ENCODE measurements at regions not wholly inside any gene's neighbourhood (a gene's known extent, or its start where the extent isn't known, plus 50 kb on each side); places are given as distances from the start of the nearest gene placed in this dataset.
"Not testable (repeated sequence)": the region's sequence is repeated elsewhere in the genome, so short reads cannot be mapped to it uniquely, and the experiment has no call there.

DNA sequence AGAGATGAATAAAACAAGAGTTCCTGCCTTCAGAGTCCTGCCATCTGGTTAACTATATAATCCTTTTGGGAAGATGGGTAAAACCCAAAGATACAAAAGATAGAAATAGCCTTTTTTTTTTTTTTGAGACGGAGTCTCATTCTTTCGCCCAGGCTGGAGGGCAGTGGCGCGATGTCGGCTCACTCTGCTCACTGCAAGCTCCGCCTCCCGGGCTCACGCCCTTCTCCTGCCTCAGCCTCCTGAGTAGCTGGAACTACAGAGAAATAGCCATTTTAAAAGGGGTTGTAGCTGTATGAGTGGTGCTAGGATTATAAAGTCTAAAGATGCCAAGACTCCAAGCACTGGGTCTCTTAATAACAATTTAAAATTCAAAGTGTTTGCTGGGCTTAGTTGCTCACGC, 97.2 kb downstream of the KDR start:
- no peak for DNase-seq

DNA sequence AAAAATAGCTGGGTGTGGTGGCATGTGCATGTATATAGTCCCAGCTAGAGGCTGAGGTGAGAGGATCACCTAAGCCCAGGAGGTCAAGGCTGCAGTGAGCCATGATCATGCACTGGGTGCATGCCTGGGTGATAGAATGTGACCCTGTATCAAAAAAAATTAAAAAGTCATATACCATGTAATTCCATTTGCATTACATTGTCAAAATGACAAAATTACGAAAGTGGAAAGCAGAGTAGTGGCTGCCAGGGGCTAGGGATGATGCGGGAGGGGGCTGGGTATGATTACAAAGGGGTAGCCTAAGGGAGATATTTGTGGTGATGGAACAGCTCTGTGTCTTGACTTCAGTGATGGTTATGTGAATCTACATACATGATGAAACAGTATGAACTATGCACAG, 97.8 kb downstream of the KDR start:
- DNase-seq = no peak

DNA sequence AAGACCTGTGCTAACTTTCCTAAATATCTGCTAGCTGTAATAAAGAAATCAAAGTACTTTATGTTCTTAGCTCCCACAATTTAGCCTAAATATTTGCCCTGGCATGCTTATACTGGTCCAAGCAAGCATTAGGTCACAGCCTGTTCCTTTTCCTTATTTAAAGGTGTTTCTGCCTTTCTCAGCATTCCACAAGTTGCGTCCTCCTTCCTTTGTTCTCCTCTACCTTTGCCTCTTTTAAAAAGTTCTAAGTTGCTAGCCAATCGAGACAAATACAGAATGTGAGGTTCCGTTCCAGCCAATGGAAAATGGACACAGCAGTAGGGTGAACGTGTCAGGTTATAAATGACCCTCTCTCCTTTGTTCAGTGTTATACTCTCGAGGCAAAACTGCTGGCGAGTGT, 99.9 kb downstream of the KDR start:
- DNase-seq = not testable (repeated sequence)

DNA sequence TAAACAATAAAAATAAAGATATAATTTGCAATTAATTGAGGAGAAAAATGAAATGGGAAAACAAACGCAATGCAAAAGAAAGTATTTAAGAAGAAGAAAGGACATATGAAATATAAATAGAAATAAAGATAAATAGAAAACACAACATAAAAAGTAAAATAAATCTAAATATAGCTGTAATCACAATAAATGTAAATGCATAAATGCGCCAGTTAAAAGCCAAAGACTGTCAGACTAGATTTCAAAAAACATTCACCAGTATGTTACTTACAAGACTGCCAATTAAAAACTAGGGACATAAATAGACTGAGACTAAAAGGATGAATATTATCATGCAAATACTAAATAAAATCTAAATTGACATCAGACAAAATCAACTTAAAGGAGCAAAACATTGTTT, 102.4 kb downstream of the KDR start:
- DNase-seq = no peak

DNA sequence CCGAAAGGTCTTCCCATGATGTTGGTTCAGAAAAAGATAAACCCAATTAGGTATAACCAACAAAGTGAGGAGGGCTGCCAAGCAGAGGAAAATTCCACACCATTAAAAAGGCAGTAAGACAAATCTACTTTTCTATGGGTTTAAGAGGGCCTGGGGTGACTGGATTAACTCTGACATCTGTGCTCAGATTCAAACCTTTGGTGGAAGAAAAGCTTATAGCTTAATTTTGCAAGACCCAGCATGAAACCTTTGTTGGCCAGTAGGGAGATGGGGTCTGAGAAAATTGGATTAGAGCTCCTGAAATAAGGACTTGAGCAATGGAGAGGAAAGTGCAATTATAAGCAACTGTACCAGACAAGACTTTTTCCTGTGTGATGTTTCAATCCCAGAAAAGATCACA, 104.2 kb downstream of the KDR start:
- DNase-seq = no peak

DNA sequence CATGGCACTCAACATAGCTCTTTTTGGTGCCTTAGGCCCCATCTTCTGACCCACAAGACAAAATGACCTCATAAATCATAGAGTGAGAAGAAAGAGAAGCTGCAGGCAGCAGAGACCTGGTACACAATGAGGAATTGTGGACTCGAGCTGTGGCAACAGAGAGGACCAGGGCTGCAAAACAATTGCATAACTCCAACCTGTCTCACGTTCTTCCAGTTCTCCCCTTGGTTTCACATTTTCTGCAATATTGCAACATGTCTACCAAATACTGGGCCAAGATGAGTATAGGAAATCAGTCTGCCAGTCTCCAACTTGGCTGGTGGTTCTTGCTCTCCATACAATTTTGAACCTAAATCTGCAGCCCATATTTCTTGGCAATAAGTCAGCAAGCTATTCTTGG, 105.3 kb downstream of the KDR start:
- DNase-seq = no peak

DNA sequence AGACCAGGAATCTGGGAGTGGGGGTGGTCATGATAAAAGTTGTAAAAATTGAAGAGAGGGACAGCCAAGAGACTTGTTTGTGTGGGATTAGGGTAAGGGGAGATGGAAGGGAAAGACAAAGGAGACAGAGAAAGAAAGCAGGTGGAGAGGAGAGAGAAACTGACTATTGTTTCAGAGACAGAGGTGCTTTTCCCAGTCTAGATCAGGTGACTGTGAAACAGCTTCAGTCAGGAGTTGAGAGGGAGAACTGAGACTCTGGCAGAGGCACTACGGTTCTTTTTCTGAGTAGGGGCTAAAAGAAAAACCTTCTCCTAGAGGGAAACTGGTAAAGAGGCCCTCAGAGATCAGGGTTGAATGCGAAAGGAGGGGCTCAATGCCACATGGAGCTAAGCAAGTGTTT, 106.4 kb downstream of the KDR start:
- no peak for DNase-seq

DNA sequence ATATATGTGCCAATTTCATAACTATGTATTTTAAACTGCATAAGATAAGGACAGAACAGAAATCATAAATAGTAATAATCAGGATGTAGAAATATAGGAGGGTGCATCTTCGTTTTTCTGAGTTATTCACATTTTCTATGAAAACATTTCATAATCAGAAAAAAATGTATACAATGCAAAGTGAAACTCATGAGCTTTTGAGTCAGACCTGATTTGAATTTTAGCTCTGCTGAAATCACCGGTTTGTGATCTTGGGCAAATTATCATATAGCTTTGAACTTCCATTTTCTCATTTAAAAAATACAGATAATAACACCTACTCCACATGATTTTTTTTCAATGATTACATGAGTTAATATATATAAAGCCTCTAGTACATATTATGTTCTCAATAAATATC, 106.9 kb downstream of the KDR start:
- no peak for DNase-seq

DNA sequence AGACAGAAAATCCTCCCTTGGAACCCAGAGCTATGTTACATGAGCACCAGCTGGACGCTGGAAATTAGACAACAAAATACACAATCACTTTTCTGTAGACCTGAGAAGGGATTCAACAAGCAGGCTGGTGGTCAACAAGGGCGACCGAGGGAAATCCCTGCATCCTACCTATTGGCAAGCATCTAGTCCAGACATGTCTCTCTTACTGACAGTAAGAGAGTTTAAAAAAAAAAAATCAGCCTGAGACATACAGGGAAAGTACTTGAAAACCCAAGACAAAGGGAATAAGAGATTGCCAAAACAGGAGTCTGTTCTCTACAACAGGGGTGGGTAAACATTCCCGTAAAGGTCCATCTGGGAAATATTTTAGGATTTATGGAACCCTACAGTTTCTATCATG, 108.0 kb downstream of the KDR start:
- DNase-seq = no peak

DNA sequence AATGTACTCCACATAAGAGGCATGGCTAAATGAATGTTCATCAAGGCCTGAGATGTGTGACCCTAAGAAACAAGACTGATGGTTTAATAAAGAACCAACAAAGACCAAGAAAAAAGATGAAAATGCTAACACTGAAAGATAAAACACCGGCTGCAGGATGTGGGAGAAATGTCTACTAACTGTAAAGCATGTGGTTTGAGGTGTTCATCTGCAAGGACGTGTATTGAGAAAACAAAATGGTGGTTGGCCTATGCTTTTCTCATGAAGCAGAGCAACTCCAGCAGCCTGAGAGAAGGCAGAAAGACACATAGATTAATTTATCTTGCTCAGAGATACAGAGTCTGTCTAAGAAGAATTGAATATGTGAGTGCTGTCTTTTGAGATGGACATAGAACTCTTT, 109.3 kb downstream of the KDR start:
- DNase-seq = no peak

DNA sequence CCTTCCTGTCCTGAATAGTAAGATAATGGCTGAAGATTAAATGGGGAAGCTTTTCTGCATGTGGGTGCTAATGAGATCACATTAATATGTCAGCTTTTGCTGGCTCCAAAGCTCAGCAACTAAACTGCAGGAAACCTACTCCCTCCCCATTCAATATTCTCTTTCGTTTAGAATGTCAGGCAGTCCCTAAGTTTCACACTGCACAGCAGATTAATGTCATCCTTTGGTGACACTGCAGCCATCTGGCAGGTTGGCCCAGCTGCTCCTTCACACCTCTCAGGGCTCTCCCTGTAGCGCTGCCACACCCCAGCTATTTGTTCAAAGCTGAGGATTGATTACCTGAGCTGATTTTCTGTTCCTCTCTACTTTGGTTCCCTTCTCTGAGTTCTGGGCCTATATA, 110.5 kb downstream of the KDR start:
- DNase-seq = no peak

DNA sequence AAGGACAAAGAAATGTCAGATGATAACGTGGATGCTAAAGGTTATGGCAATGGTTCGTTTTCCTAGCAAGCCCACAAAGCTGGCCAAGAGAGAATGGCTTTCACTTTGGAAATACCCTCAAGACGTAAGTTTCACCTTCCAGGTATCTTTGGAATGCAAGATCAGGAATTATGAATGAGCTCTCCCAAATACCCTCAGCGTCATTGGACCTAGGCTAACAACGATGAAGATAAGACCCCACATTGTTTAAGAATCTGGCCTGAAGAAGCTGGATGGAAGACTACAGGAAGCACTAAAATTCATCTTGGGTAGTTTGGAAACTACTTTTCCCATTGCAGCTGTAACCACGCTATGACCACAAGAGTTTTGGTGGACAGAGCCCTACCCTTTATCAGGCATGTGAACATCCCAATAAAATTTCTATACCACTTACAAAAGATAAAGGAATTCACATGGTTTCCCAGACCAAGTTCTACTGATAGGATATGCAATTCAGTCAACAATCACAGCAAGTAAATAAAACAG, 111.9 kb downstream of the KDR start:
- DNase-seq = no peak

DNA sequence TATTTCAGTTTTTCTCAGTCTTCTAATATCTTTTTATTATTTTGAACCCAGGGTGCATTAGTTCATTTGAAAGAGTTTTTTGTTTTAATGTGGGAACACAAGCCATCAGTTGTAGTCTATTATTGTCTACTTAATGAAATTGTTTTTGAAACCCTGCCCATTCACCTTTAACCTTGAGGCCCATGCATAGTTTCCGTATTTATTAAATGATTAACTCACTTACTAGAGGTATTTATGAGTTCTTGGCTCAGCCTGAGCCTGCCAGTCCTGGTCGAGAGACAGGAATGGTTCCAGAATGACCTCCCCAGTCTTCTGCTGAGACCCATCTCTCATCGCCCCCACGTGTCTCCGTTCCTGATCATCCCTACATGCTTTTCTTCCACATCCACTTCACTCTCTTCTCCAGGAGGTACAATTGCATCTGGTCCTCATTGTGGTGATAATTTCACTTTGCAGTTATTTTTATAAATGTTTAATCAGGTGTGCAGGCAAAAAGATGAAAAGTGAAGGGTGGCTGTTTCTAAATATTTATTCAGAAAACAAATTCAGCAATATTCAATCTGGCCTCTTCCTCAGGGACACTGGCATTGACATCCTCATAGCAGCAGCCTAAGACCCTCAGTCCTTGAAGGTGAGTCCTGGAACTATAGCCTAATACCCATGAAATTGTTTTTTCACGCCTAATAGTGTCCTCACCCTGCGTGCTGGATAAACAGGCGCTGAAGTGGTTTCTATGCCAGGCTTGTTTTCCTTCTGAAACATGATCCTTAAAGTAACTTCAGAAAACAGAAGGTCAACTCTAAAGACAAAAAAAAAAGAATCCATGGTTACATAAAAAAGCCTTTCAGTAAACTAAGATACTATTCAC, 112.8 kb downstream of the KDR start:
- no peak for DNase-seq

DNA sequence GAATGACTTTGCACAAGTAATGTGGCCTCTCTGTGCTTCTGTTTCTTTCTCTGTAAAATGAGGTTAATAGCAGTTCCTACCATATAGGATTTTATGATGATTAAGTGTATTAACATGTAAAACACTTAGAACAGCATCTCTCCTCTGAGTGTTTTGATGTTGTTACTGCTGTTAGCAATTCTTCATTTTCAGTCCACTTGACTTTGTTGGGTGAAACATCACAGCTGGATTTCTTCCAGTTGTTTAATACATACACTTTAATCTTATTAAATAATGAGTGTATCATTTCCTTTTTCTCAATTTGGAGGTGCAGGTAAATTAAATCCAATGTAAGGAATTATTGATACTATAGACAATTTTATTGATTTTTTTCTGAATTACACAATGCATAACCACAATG, 113.6 kb downstream of the KDR start:
- no peak for DNase-seq

DNA sequence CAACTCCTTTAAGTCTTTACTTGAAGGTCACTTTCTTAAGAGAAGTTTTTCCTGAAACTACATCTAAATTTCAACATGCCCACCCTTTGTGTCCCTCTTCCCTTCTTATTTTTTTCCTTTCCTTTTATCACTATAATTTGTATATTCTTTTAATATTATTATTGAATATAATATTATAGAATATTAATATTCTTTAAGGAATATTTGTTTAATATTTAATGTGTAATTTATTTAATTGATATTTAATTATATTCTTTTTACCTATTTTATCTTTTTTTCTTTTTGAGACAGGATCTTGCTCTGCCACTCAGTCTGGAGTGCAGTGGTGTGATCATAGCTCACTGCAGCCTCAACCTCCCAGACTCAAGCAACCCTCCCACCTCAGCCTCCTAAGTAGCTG, 114.8 kb downstream of the KDR start:
- no peak for DNase-seq

DNA sequence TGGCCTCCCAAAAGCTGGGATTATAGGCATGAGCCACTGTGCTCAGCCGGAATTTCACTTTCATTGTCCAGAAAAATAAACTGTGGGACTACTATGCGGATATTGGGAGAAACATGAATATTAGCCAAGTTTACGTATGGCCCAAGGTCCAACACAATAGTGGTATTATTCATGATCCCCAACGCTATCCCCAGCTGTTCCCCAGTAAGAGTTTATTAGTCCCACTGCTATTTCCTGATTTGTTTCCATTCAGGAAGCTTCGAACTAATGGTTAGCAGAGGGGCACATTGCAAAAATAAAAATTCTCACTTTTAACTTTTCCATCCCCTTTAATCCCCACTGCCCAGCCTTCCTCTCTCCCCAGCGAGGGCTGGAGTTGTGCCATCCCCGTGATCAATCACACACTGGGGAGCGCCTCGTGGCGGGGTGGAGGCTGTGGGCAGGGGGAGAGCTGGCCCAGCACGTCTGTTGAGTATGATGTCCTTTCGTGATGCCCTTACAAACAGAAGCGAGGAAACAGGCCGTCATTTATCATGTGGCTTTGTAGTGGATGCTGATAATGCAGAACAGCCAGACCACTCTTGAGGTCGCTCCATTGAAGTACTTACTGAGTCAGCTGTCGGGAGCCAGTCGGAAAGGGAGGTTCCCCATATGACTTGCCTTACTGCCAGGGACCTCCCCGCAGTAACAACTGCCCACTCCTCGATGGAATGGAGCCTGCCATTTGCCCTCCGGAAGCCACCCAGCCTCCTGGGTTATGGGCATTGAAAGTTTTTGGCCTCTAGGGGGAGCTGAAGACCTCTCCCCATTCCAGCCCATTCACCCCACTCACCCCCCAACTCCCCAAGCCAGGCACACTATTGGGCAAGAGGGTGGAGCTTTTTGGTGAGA, 117.0 kb downstream of the KDR start:
- peak in 2 of 4 experiments; percentile 13 to 23 for DNase-seq

DNA sequence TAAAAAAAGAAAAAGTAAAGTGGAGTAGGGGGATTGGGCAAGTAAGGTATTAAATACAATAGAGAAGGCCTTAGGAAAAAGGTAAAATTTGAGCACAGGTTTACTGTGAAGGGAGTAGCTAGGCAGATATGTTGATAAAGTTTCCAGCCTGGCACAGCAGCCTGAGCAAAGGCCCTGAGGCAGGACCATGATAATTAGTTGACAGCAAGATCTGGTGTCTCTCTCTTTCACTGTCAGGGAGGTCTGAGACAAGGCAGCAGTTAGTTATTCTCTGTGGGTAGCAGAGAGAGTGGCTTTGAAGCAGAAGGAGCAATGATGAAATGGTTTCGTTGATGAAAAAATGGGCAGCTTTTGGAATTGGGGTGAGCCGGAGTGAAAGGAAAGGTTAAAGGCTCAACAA, 119.5 kb downstream of the KDR start:
- no peak for DNase-seq

DNA sequence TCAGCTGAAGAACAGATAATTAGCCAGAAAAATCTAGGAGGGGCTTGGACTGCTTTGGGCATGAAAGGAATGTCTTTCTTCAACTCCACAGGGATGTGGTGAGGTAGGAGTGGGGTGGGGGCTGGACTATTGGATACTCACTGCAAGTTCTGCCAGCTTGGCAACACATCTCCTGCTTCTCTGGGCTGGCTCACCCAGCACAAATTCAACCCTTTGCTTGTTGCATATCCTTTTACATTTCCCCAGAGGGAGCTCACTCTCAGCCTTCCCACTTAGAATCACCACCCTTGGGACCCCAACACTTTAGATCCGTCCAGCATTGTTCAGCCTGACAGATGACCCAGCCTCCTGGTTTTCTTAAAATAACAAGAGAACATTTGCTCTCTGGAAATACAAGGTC, 120.6 kb downstream of the KDR start:
- DNase-seq = no peak

DNA sequence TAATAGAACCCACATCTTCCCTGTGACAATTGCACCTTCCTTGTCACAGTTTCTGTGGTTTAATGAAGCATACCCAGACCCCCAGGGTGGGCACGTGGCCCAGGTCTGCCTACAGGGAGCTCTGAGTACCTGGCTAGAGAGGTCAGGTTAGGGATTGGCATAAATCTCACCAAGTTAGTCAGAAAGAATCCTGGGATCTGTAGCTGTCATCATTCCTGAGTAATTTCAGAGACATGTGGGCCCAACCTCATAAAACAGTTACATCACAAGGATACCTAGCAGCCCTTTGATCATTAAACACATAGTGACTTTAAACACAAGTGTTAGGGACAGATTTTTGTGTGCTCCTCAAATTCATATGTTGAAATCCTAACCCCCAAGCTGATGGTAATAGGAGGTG, 123.0 kb downstream of the KDR start:
- no peak for DNase-seq

DNA sequence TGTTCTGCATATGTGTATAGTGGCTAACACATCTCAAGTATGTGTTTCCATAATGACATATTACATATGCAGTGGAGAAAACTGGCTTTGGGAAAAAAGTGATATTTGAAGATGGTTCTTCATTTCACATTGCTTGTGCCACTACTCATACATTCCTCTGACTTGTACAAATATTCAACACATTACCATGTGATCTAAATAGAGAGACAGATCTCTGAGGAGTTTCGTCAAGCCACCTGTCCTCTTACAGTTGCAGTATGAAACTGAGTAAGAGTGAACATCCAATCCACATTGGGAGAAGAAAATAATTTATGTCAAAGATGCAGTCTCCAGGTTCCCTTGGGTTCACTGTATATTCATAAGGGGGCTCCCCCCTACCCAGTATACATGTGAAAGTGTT, 123.9 kb downstream of the KDR start:
- no peak for DNase-seq

DNA sequence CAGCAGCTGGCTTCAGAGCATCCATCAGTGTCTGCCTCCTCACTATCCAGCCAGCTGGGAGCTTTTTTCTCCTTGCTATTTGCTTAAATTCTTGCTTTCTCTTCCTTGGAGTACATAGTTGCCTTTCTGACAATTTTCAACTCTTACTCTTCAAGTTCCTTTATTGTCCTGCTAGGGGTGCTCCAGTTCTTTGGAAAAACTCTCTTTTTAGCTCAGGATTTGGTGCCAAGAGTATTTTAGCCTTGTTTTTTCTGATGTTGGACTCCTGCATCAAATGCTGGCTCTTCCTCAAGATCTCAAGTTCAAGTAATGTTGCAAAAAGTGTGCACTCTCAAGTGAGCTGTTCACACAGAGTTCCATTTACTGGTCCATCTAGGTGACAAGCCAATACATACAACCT, 126.4 kb downstream of the KDR start:
- no peak for DNase-seq

DNA sequence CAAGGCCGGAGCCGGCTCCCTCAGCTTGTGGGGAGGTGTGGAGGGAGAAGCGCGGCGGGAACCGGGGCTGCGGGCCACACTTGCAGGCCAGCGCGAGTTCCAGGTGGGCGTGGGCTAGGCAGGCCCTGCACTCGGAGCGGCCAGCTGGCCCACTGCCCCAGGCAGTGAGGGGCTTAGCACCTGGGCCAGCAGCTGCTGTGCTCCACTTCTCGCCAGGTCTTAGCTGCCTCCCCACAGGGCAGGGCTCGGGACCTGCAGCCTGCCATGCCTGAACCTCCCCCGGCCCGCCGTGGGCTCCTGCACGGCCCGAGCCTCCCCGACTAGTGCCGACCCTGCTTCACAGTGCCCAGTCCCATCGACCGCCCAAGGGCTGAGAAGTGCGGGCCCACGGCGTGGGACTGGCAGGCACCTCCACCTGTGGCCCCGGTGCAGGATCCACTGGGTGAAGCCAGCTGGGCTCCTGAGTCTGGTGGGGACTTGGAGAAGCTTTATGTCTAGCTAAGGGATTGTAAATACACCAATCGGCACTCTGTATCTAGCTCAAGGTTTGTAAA, 131.8 kb downstream of the KDR start:
- DNase-seq = not testable (repeated sequence)

DNA sequence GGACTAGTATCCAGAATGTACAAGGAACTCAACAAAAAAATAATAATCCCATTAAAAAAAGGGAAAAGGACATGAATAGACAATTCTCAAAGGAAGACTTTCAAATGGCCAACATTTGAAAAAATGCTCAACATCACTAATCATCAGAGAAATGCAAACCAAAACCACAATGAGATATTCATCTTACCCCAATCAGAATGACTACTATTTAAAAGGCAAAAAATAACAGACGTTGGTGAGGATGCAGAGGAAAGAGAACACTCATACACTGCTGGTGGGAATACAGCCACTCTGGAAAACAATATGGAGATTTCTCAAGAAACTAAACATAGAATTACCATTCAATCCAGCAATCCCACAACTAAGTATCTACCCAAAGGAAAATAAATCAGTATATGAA, 133.1 kb downstream of the KDR start:
- no peak for DNase-seq

Data from suppressor macrophage (primary cell).